ENCODE measurements at regions not wholly inside any gene's neighbourhood (a gene's known extent, or its start where the extent isn't known, plus 50 kb on each side); places are given as distances from the start of the nearest gene placed in this dataset.
"Not testable (repeated sequence)": the region's sequence is repeated elsewhere in the genome, so short reads cannot be mapped to it uniquely, and the experiment has no call there.

GRCh38 chr7:66574768-66575167 is 53.9 kb upstream of the KCTD7 start:
- DNase-seq (ENCODE audit: low read depth, low spot score): not testable (repeated sequence)

- no peak for DNase-seq (ENCODE audit: low read depth, low spot score)
These were observed 53.3 kb upstream of the KCTD7 start for GRCh38 chr7:66575398-66575797.

- no peak for DNase-seq (ENCODE audit: low read depth, low spot score)
These were observed 52.0 kb upstream of the KCTD7 start for GRCh38 chr7:66576646-66577045.

Data from smooth muscle cell of the brain vasculature (primary cell).